HepG2 (cell line): ENCODE measurements at regions not wholly inside any gene's neighbourhood (a gene's known extent, or its start where the extent isn't known, plus 50 kb on each side); places are given as distances from the start of the nearest gene placed in this dataset.

ENCODE experiments used
- ATAC-seq: fragments of 200-7000 bp; cut with Tn5 transposase; 3 replicates; pipeline ENCODE4 v1.9.1; 2020; ENCODE audit warnings: mild to moderate bottlenecking, moderate library complexity
- BruUV-seq: library from RNA; stranded (reverse); fragments of 400-500 nt; replicated peaks from 2 replicates; lab custom pipeline; 2021; lab: Mats Ljungman, UMichigan
- CTCF ChIA-PET: fragments of 300-600 bp; formaldehyde crosslinking; extraction: SDS; loops from one replicate; lab custom pipeline; 2021; ENCODE audit warnings: low total read pairs, inconsistent platforms, low intra/inter-chr PET ratio; lab: Yijun Ruan, JAX
- POLR2A ChIA-PET: fragments of 350-600 bp; sonication (Branson Sonifier 250); formaldehyde crosslinking; loops from one replicate; lab custom pipeline; 2020; ENCODE audit warnings: antibody characterized with exemption, inconsistent platforms; lab: Yijun Ruan, JAX
- DNase-seq: peaks from one replicate; pipeline ENCODE4 v3.0.0-alpha.2; 2015; ENCODE audit warnings: low spot score
- FAIRE-seq: peaks from 3 replicates; lab custom pipeline; 2011; peaks lifted over from hg19 to GRCh38; lab: Jason Lieb, UNC
- H2AFZ ChIP-seq: one replicate; pipeline ENCODE4 v1.6.1; 2011; ENCODE audit warnings: low read length, inconsistent platforms
- H3K27ac ChIP-seq: fragments of 300-600 bp; 3 replicates; pipeline ENCODE4 v1.8.0; 2011; ENCODE audit warnings: mixed run types, mild to moderate bottlenecking, mixed read lengths, low read length, inconsistent platforms; ENCODE audit not compliant: insufficient read depth; ENCODE audit errors: extremely low read length
- H3K27me3 ChIP-seq, 2 experiments: fragments of 200-600 bp in 1 of 2; 2 replicates in 1 of 2; 3 replicates in 1 of 2; pipeline versions ENCODE4 v1.6.0 to v1.8.0; 2011; ENCODE audit warnings: low read length in 2 of 2, mild to moderate bottlenecking in 2 of 2, moderate library complexity in 2 of 2, inconsistent platforms in 1 of 2; ENCODE audit not compliant: insufficient read depth in 2 of 2, control insufficient read depth in 1 of 2
- H3K36me3 ChIP-seq, 2 experiments: fragments of 200-600 bp in 1 of 2; replicated peaks in 1 of 2; 2 replicates in 1 of 2; 3 replicates in 1 of 2; pipeline versions ENCODE4 v1.5.1 to v1.8.0; 2011; ENCODE audit warnings: low read length in 2 of 2, inconsistent platforms in 1 of 2; ENCODE audit not compliant: insufficient read depth in 2 of 2, control insufficient read depth in 1 of 2
- H3K4me1 ChIP-seq: 2 replicates; pipeline ENCODE4 v1.5.1; 2012; ENCODE audit warnings: low read length, inconsistent platforms; ENCODE audit not compliant: insufficient read depth
- H3K4me2 ChIP-seq: 2 replicates; pipeline ENCODE4 v1.6.0; 2011; ENCODE audit warnings: low read depth, low read length, inconsistent platforms
- H3K4me3 ChIP-seq, 3 experiments: fragments of 200-600 bp in 1 of 3; sonication (generic), shearing (Covaris generic) in 1 of 3; replicated peaks in 1 of 3; 2 replicates each; pipeline ENCODE4 v1.5.1; 2011 to 2016; ENCODE audit warnings: low read length in 3 of 3, inconsistent platforms in 2 of 3, low read depth in 2 of 3, mild to moderate bottlenecking in 2 of 3, control low read depth in 1 of 3, mixed read lengths in 1 of 3; ENCODE audit not compliant: insufficient read depth in 1 of 3
- H3K79me2 ChIP-seq: one replicate; pipeline ENCODE4 v1.6.1; 2011; ENCODE audit warnings: low read length, inconsistent platforms; ENCODE audit not compliant: insufficient read depth
- H3K9ac ChIP-seq: 2 replicates; pipeline ENCODE4 v1.6.0; 2011; ENCODE audit warnings: mild to moderate bottlenecking, low read depth, low read length, inconsistent platforms; ENCODE audit not compliant: insufficient read depth
- H3K9me3 ChIP-seq: 2 replicates; pipeline ENCODE4 v1.5.1; 2012; ENCODE audit warnings: mild to moderate bottlenecking, low read length
- H4K20me1 ChIP-seq: 2 replicates; pipeline ENCODE4 v1.6.0; 2011; ENCODE audit warnings: inconsistent platforms, mild to moderate bottlenecking, low read length, moderate library complexity; ENCODE audit not compliant: insufficient read depth
- FIP1L1 ChIP-seq: fragments of 200-400 bp; formaldehyde crosslinking; IDR thresholded peaks from 2 replicates; pipeline ENCODE4 v1.6.1; 2018; ENCODE audit warnings: low read depth, mild to moderate bottlenecking, low read length, moderate library complexity, borderline replicate concordance; ENCODE audit not compliant: insufficient read depth
- KDM2A ChIP-seq: sonication (generic); formaldehyde crosslinking; IDR thresholded peaks from 2 replicates; pipeline ENCODE4 v1.4.0; 2020; ENCODE audit warnings: low read depth, missing genetic modification reagents, borderline replicate concordance
- NAIF1 ChIP-seq: sonication (generic); formaldehyde crosslinking; IDR thresholded peaks from 2 replicates; pipeline ENCODE4 v1.5.0; 2020; ENCODE audit warnings: mild to moderate bottlenecking, missing genetic modification reagents, borderline replicate concordance
- NCOA5 ChIP-seq: sonication (generic); formaldehyde crosslinking; IDR thresholded peaks from 2 replicates; pipeline ENCODE4 v1.4.0; 2020; ENCODE audit warnings: missing genetic modification reagents
- PCBP1 ChIP-seq: fragments of 200-400 bp; formaldehyde crosslinking; IDR thresholded peaks from 2 replicates; pipeline ENCODE4 v1.6.1; 2017; ENCODE audit warnings: mild to moderate bottlenecking, low read depth, low read length, borderline replicate concordance
- PHF20 ChIP-seq: sonication (generic); formaldehyde crosslinking; IDR thresholded peaks from 2 replicates; pipeline ENCODE4 v1.5.0; 2020; ENCODE audit warnings: mild to moderate bottlenecking, missing genetic modification reagents
- PTBP1 ChIP-seq: fragments of 200-400 bp; formaldehyde crosslinking; IDR thresholded peaks from 2 replicates; pipeline ENCODE4 v1.6.1; 2018; ENCODE audit warnings: low read length, low read depth; ENCODE audit not compliant: poor library complexity, severe bottlenecking
- RBFOX2 ChIP-seq: fragments of 200-400 bp; formaldehyde crosslinking; IDR thresholded peaks from 2 replicates; pipeline ENCODE4 v1.6.1; 2017; ENCODE audit warnings: low read depth, mild to moderate bottlenecking, low read length
- REL ChIP-seq: sonication (generic); formaldehyde crosslinking; conservative IDR thresholded peaks from 2 replicates; pipeline ENCODE4 v1.8.0; 2022; ENCODE audit warnings: mild to moderate bottlenecking, missing genetic modification reagents, moderate library complexity
- SOX13 ChIP-seq, 3 experiments: fragments of 450-650 bp in 1 of 3; sonication (generic) in 1 of 3; formaldehyde crosslinking in 1 of 3; IDR thresholded peaks in 2 of 3; conservative IDR thresholded peaks in 1 of 3; 2 replicates each; pipeline versions ENCODE4 v1.5.0 to v1.6.1; 2016 to 2020; ENCODE audit warnings: antibody characterized with exemption in 1 of 3, mild to moderate bottlenecking in 1 of 3, missing compliant biosample characterization in 1 of 3, missing genetic modification reagents in 1 of 3, moderate library complexity in 1 of 3
- ZNF883 ChIP-seq: sonication (generic); formaldehyde crosslinking; IDR thresholded peaks from 2 replicates; pipeline ENCODE4 v1.5.1; 2020; ENCODE audit warnings: mild to moderate bottlenecking, missing genetic modification reagents; ENCODE audit errors: not compliant biosample characterization
- WGBS: methylation state at CpG from one replicate; pipeline ENCODE4 v1.1.6; 2017; ENCODE audit warnings: low lambda C conversion rate; 5-methylcytosine and 5-hydroxymethylcytosine counted together
- in situ Hi-C: cut with HindIII; loops from 2 replicates; pipeline ENCODE4 v1.10.0; 2017; ENCODE audit warnings: low pct_unique_long_range_greater_than_20kb; ENCODE audit not compliant: extremely low pct_ligation_motif_present
- intact Hi-C: fragments of 100-400 bp; cut with micrococcal nuclease; formaldehyde crosslinking; loops from one replicate; pipeline ENCODE4 v1.10.0; 2022; ENCODE audit not compliant: unreplicated experiment
- TF ChIP-seq, protein P1 (sequence below): sonication (generic); formaldehyde crosslinking; IDR thresholded peaks from 2 replicates; pipeline ENCODE4 v1.8.0; 2022; ENCODE audit warnings: low read depth, missing genetic modification reagents
- TF ChIP-seq, protein P2 (sequence below): sonication (generic); formaldehyde crosslinking; IDR thresholded peaks from 2 replicates; pipeline ENCODE4 v1.4.0; 2020; ENCODE audit warnings: low read depth, missing genetic modification reagents

GRCh38 chr2:145538661-145539350 is 1018.9 kb upstream of the ZEB2 start:
- intact Hi-C loops (no loop called here), in situ Hi-C loops (no loop called here)
- Histone ChIP-seq H3K9ac (no peak overlapping the region), H3K4me3 (no peak overlapping the region), H3K36me3 (no peaks in the 10 kb centered on the region), H3K4me2 (no peak overlapping the region), H2AFZ (no peak overlapping the region), H3K4me1 (no peaks in the 10 kb centered on the region), H3K27ac (no peak overlapping the region), H3K27me3 (no peaks in the 10 kb centered on the region), H3K9me3 (no peaks in the 10 kb centered on the region), H4K20me1 (no peaks in the 10 kb centered on the region), H3K79me2 (no peaks in the 10 kb centered on the region)
- no TSS peak for BruUV-seq
- no peak for FAIRE-seq
- DNase-seq = no peak
- POLR2A ChIA-PET = no interaction called here
- WGBS = 2% methylated on average over 5 of the region's 5 CpGs
- ATAC-seq = no peak
- CTCF ChIA-PET = no interaction called here
- TF ChIP-seq NCOA5 (CRISPR knock-in tag) = no peak
- no peak for TF ChIP-seq FIP1L1
- no peak for TF ChIP-seq SOX13 (IDR thresholded peaks at IDR 0.05)
- no peak for TF ChIP-seq SOX13 (CRISPR knock-in tag; conservative IDR thresholded peaks at IDR 0.05 in 1 of 2, IDR thresholded peaks at IDR 0.05 in 1 of 2)
- TF ChIP-seq, protein P1, sequence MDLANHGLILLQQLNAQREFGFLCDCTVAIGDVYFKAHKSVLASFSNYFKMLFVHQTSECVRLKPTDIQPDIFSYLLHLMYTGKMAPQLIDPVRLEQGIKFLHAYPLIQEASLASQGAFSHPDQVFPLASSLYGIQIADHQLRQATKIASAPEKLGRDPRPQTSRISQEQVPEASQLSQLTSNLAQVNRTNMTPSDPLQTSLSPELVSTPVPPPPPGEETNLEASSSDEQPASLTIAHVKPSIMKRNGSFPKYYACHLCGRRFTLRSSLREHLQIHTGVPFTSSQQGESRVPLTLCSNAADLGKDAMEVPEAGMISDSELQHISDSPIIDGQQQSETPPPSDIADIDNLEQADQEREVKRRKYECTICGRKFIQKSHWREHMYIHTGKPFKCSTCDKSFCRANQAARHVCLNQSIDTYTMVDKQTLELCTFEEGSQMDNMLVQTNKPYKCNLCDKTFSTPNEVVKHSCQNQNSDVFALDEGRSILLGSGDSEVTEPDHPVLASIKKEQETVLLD (CRISPR knock-in tag) = no peak
- TF ChIP-seq RBFOX2 = no peak
- TF ChIP-seq ZNF883 = no peak
- TF ChIP-seq KDM2A = no peak
- TF ChIP-seq PHF20 (CRISPR knock-in tag) = no peak
- TF ChIP-seq, protein P2, sequence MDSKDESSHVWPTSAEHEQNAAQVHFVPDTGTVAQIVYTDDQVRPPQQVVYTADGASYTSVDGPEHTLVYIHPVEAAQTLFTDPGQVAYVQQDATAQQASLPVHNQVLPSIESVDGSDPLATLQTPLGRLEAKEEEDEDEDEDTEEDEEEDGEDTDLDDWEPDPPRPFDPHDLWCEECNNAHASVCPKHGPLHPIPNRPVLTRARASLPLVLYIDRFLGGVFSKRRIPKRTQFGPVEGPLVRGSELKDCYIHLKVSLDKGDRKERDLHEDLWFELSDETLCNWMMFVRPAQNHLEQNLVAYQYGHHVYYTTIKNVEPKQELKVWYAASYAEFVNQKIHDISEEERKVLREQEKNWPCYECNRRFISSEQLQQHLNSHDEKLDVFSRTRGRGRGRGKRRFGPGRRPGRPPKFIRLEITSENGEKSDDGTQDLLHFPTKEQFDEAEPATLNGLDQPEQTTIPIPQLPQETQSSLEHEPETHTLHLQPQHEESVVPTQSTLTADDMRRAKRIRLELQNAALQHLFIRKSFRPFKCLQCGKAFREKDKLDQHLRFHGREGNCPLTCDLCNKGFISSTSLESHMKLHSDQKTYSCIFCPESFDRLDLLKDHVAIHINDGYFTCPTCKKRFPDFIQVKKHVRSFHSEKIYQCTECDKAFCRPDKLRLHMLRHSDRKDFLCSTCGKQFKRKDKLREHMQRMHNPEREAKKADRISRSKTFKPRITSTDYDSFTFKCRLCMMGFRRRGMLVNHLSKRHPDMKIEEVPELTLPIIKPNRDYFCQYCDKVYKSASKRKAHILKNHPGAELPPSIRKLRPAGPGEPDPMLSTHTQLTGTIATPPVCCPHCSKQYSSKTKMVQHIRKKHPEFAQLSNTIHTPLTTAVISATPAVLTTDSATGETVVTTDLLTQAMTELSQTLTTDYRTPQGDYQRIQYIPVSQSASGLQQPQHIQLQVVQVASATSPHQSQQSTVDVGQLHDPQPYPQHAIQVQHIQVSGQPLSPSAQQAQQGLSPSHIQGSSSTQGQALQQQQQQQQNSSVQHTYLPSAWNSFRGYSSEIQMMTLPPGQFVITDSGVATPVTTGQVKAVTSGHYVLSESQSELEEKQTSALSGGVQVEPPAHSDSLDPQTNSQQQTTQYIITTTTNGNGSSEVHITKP (CRISPR knock-in tag) = no peak
- no peak for TF ChIP-seq NAIF1 (CRISPR knock-in tag)
- TF ChIP-seq PCBP1 = no peak
- TF ChIP-seq PTBP1 = no peak
- no peak for TF ChIP-seq REL
